Endodermal cell (in vitro differentiated cells): ENCODE measurements at regions not wholly inside any gene's neighbourhood (a gene's known extent, or its start where the extent isn't known, plus 50 kb on each side); places are given as distances from the start of the nearest gene placed in this dataset.

Experiments
- DNase-seq: peaks from one replicate; pipeline ENCODE4 v3.0.0-alpha.2; 2017
- H3K27ac ChIP-seq: 2 replicates; pipeline ENCODE4 v1.5.1; 2013; ENCODE audit warnings: mild to moderate bottlenecking, low read depth, low read length, moderate library complexity
- H3K27me3 ChIP-seq: 2 replicates; pipeline ENCODE4 v1.6.1; 2013; ENCODE audit warnings: mild to moderate bottlenecking, low read length, moderate library complexity; ENCODE audit not compliant: insufficient read depth, control insufficient read depth, poor library complexity, severe bottlenecking
- H3K36me3 ChIP-seq: 2 replicates; pipeline ENCODE4 v1.7.0; 2013; ENCODE audit warnings: mild to moderate bottlenecking, low read length, moderate library complexity; ENCODE audit not compliant: control insufficient read depth, insufficient read depth
- H3K4me1 ChIP-seq: one replicate; pipeline ENCODE4 v1.7.0; 2013; ENCODE audit warnings: low read length; ENCODE audit not compliant: control insufficient read depth, insufficient read depth
- H3K4me3 ChIP-seq: 2 replicates; pipeline ENCODE4 v1.5.1; 2013; ENCODE audit warnings: mild to moderate bottlenecking, low read length, moderate library complexity
- H3K9ac ChIP-seq: 2 replicates; pipeline ENCODE4 v1.6.1; 2013; ENCODE audit warnings: mild to moderate bottlenecking, low read length, moderate library complexity; ENCODE audit not compliant: poor library complexity, severe bottlenecking; ENCODE audit errors: extremely low read depth
- H3K9me3 ChIP-seq: 2 replicates; pipeline ENCODE4 v1.6.1; 2013; ENCODE audit warnings: mild to moderate bottlenecking, low read length, moderate library complexity; ENCODE audit not compliant: control insufficient read depth
- H3K27ac Mint-ChIP-seq: 2 replicates; pipeline ENCODE4 v1.8.0; 2020; ENCODE audit warnings: mixed read lengths
- H3K27me3 Mint-ChIP-seq: 2 replicates; pipeline ENCODE4 v1.8.0; 2021; ENCODE audit warnings: mild to moderate bottlenecking, mixed read lengths; ENCODE audit not compliant: insufficient read depth
- H3K36me3 Mint-ChIP-seq: 2 replicates; pipeline ENCODE4 v1.8.0; 2020; ENCODE audit warnings: low read depth, mixed read lengths
- H3K4me1 Mint-ChIP-seq: 2 replicates; pipeline ENCODE4 v1.8.0; 2020; ENCODE audit warnings: mixed read lengths
- H3K4me3 Mint-ChIP-seq: 2 replicates; pipeline ENCODE4 v1.8.0; 2020; ENCODE audit warnings: mild to moderate bottlenecking, moderate library complexity, mixed read lengths
- H3K9me3 Mint-ChIP-seq: 2 replicates; pipeline ENCODE4 v1.8.0; 2020; ENCODE audit warnings: mild to moderate bottlenecking, mixed read lengths
- WGBS, 2 experiments: methylation state at CpG; one replicate each; pipeline versions ENCODE4 v1.1.5 to v1.1.7; 2013; ENCODE audit warnings: missing lambda C conversion rate in 2 of 2, mixed read lengths in 1 of 2; ENCODE audit not compliant: insufficient coverage in 1 of 2, insufficient read length in 1 of 2; 5-methylcytosine and 5-hydroxymethylcytosine counted together
- TF ChIP-seq, protein P1 (sequence below): fragments of 200-600 bp; sonication (generic); conservative IDR thresholded peaks from 2 replicates; pipeline ENCODE4 v1.5.0; 2021; ENCODE audit warnings: antibody characterized with exemption, mild to moderate bottlenecking

DNA sequence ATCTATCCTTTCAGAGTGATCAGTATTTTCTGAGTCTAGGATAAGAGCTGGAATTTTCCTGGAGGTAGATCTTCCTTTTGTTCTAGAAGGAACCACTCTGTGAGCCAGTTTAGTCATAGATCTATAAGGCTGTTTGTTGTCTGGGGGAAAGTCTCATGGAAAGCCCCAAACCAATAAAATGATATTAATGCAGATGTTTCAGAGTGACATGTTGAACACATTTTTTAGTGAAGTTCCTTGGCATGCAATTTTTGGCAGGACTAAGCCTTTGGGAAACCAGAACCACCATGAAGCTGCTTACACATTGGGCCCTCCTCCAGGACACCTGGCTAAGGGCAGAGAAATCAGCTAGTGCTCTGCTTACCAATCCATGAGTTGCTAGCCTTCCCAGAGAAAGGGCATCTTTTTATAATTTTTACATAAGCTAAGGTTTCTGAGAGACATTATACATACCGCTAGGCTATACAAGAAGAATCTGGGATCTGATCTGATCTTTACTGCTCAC, 101.5 kb upstream of the PCED1B start:
- H3K9me3 ChIP-seq: no peaks in the 10 kb centered on the region
- no peak overlapping the region for H3K27ac Mint-ChIP-seq
- no peak overlapping the region for H3K9ac ChIP-seq
- H3K4me3 ChIP-seq: no peak overlapping the region
- H3K4me1 Mint-ChIP-seq: no peaks in the 10 kb centered on the region
- whole genome bisulfite sequencing, 2 experiments: 60 to 100% methylated on average over 1 of the region's 1 CpG
- H3K27me3 ChIP-seq: no peaks in the 10 kb centered on the region
- TF ChIP-seq, protein P1, sequence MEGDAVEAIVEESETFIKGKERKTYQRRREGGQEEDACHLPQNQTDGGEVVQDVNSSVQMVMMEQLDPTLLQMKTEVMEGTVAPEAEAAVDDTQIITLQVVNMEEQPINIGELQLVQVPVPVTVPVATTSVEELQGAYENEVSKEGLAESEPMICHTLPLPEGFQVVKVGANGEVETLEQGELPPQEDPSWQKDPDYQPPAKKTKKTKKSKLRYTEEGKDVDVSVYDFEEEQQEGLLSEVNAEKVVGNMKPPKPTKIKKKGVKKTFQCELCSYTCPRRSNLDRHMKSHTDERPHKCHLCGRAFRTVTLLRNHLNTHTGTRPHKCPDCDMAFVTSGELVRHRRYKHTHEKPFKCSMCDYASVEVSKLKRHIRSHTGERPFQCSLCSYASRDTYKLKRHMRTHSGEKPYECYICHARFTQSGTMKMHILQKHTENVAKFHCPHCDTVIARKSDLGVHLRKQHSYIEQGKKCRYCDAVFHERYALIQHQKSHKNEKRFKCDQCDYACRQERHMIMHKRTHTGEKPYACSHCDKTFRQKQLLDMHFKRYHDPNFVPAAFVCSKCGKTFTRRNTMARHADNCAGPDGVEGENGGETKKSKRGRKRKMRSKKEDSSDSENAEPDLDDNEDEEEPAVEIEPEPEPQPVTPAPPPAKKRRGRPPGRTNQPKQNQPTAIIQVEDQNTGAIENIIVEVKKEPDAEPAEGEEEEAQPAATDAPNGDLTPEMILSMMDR: no peak
- no peaks in the 10 kb centered on the region for H3K4me1 ChIP-seq
- H3K36me3 ChIP-seq: no peaks in the 10 kb centered on the region
- no peaks in the 10 kb centered on the region for H3K27me3 Mint-ChIP-seq
- no peak for DNase-seq
- H3K4me3 Mint-ChIP-seq: no peak overlapping the region
- H3K27ac ChIP-seq: no peak overlapping the region
- peaks cover 11% of the 10 kb centered on the region for H3K9me3 Mint-ChIP-seq
- no peaks in the 10 kb centered on the region for H3K36me3 Mint-ChIP-seq

DNA sequence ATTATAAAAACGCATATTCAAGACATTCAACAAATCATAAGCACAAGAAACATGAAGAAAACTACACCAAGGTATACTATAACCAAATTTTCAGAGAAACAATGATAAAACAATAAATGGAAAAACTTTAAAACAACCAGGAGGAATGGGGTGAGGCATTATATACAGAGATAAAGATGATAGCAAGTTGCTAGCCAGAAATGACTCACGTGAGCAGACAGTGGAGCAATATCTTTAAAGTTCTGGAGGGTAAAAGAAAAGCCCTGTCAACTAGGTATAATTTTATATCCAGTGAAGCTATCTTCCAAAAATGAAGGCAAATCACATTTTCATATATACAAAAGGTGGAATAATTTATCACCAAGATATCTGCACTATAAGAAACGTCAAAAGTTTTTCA, 97.8 kb upstream of the PCED1B start:
- H3K27me3 Mint-ChIP-seq: no peaks in the 10 kb centered on the region
- Histone ChIP-seq H3K4me3 (no peak overlapping the region), H3K36me3 (no peaks in the 10 kb centered on the region), H3K9me3 (no peaks in the 10 kb centered on the region), H3K27me3 (no peaks in the 10 kb centered on the region), H3K27ac (no peak overlapping the region), H3K4me1 (no peaks in the 10 kb centered on the region), H3K9ac (no peak overlapping the region)
- 89% methylated on average over 2 of the region's 3 CpGs; no CpG with 5 or more reads in 1 of the 2 experiments for WGBS, 2 experiments
- peaks cover 2% of the 10 kb centered on the region for H3K9me3 Mint-ChIP-seq
- no peaks in the 10 kb centered on the region for H3K36me3 Mint-ChIP-seq
- TF ChIP-seq, protein P1: no peak
- H3K4me1 Mint-ChIP-seq: peaks cover 9% of the 10 kb centered on the region
- no peak for DNase-seq
- H3K27ac Mint-ChIP-seq: no peak overlapping the region
- no peak overlapping the region for H3K4me3 Mint-ChIP-seq

- Mint-ChIP-seq H3K4me1 (peaks cover 9% of the 10 kb centered on the region), H3K9me3 (peaks cover 3% of the 10 kb centered on the region), H3K4me3 (no peak overlapping the region), H3K27ac (no peak overlapping the region), H3K36me3 (no peaks in the 10 kb centered on the region), H3K27me3 (no peaks in the 10 kb centered on the region)
- TF ChIP-seq, protein P1: no peak
- Histone ChIP-seq H3K27me3 (no peaks in the 10 kb centered on the region), H3K4me3 (no peak overlapping the region), H3K27ac (no peak overlapping the region), H3K36me3 (no peaks in the 10 kb centered on the region), H3K9ac (no peak overlapping the region), H3K4me1 (no peaks in the 10 kb centered on the region), H3K9me3 (no peaks in the 10 kb centered on the region)
- DNase-seq: no peak
- 93 to 100% methylated on average over 2 of the region's 2 CpGs for WGBS, 2 experiments
Measured at GRCh38 chr12:46982629-46983392, 96.6 kb upstream of the PCED1B start.
